Heart right ventricle (tissue), 16 donors: ENCODE measurements at regions not wholly inside any gene's neighbourhood (a gene's known extent, or its start where the extent isn't known, plus 50 kb on each side); places are given as distances from the start of the nearest gene placed in this dataset.

Experiments used
- ATAC-seq, 8 donors: fragments of 200-7000 bp; cut with Tn5 transposase; one replicate each; pipeline ENCODE4 v1.9.1; 2020; ENCODE audit warnings: mild to moderate bottlenecking in 8 of 8, moderate library complexity in 8 of 8, moderate number of reproducible peaks in 1 of 8
- DNase-seq, 2 donors: peaks; one replicate each; pipeline ENCODE4 v3.0.0-alpha.2; 2020
- H3K27ac ChIP-seq, 10 donors: fragments of 200-600 bp; sonication (generic) in 2 of 10; one replicate each; pipeline versions ENCODE4 v1.5.0 to v1.8.0; 2020 to 2022; ENCODE audit warnings: mild to moderate bottlenecking in 3 of 10
- H3K27me3 ChIP-seq, 7 donors: fragments of 200-600 bp; one replicate each; pipeline ENCODE4 v1.8.0; 2021 to 2022; ENCODE audit warnings: mild to moderate bottlenecking in 2 of 7
- H3K36me3 ChIP-seq, 9 donors: fragments of 200-600 bp; sonication (generic) in 1 of 9; one replicate each; pipeline versions ENCODE4 v1.5.0 to v1.8.0; 2020 to 2022; ENCODE audit warnings: mild to moderate bottlenecking in 2 of 9
- H3K4me1 ChIP-seq, 9 donors: fragments of 200-600 bp; sonication (generic) in 1 of 9; one replicate each; pipeline versions ENCODE4 v1.5.0 to v1.8.0; 2020 to 2022; ENCODE audit warnings: mild to moderate bottlenecking in 4 of 9
- H3K4me3 ChIP-seq, 10 donors: fragments of 200-600 bp; sonication (generic) in 2 of 10; one replicate each; pipeline versions ENCODE4 v1.5.0 to v1.8.0; 2020 to 2022; ENCODE audit warnings: mild to moderate bottlenecking in 7 of 10, moderate library complexity in 2 of 10
- H3K9me3 ChIP-seq, 11 donors: fragments of 200-600 bp in 10 of 11; sonication (generic) in 2 of 11; one replicate each; pipeline versions ENCODE4 v1.5.0 to v1.8.0; 2013 to 2022; ENCODE audit warnings: mild to moderate bottlenecking in 2 of 11, control low read depth in 1 of 11, moderate library complexity in 1 of 11
- CTCF ChIP-seq, 9 donors: fragments of 200-600 bp; sonication (generic) in 2 of 9; IDR thresholded peaks; one replicate each; pipeline versions ENCODE4 v1.5.0 to v1.8.0; 2021 to 2022; ENCODE audit warnings: antibody characterized with exemption in 9 of 9, mild to moderate bottlenecking in 5 of 9, moderate library complexity in 1 of 9
- WGBS, 2 donors: extraction: QIAGEN DNeasy Blood & Tissue Kit; methylation state at CpG; one replicate each; pipeline ENCODE4 v1.1.7; 2013; ENCODE audit warnings: inconsistent platforms in 1 of 2; 5-methylcytosine and 5-hydroxymethylcytosine counted together
- intact Hi-C, 10 donors: fragments of 100-400 bp; cut with DNase I; formaldehyde crosslinking; loops; one replicate each; pipeline versions ENCODE4 v1.11.1 to v1.14.2; 2022
- donor health status: Arrhythmogenic right ventricular cardiomyopathy.
- donor health status: ischemic (EF 13 %, LVEDD 7.1; RV severe dilation, severe dysfunction).
- donor health status: healthy with polysubstance abuse.
- donor health status: DM: no; HTN: yes; CAD: no.
- donor health status: DM: no; HTN: no; CAD: no.
- donor health status: ischemic (EF 25% LVEDD 6.9; RV normal size, moderate dysfunction).
- donor health status: ischemic (EF 25% LVEDD 5.7; RV mildly dilated, moderate dysfunction).
- donor health status: healthy.
- donor health status: DM: yes; HTN: yes; CAD: no.
- donor health status: Ischemic cardiomyopathy.
- donor health status: ischemic (EF 35%, LVEDD 5.7; RV mildly dilated, moderate dysfunction).
- donor health status: nonischemic (EF 11% LVEDD 7.7; RV severe dilation, severe dysfunction).
- donor health status: DM: yes; HTN: yes; CAD: no.
- donor health status: PGD.
- donor health status: ischemic (EF 29% LVEDD 5.4; RV normal size, mild dysfunction).
- donor health status: nonischemic (EF 23%, LVEDD 6.1; RV moderate dilation, normal function).

GRCh38 chr9:113709721-113710120 is 166.4 kb upstream of the ZNF618 start:
- Histone ChIP-seq H3K4me1 (peaks cover 0 to 4% (median 0%) of the 10 kb centered on the region in 9 donors), H3K27me3 (no peaks in the 10 kb centered on the region), H3K4me3 (no peak overlapping the region), H3K27ac (no peak overlapping the region), H3K9me3 (peaks cover 0 to 7% (median 0%) of the 10 kb centered on the region in 11 donors), H3K36me3 (no peaks in the 10 kb centered on the region)
- DNase-seq = no peak
- no peak for ATAC-seq
- 92% methylated on average over 6 of the region's 6 CpGs for WGBS, 2 donors
- intact Hi-C loops = no loop called here
- TF ChIP-seq CTCF (IDR thresholded peaks at IDR 0.05) = no peak

GRCh38 chr9:113711251-113711650 is 164.9 kb upstream of the ZNF618 start:
- Histone ChIP-seq H3K27ac (no peak overlapping the region), H3K4me3 (no peak overlapping the region), H3K36me3 (no peaks in the 10 kb centered on the region), H3K9me3 (peaks cover 0 to 15% (median 4%) of the 10 kb centered on the region in 11 donors), H3K4me1 (peaks cover 0 to 4% (median 0%) of the 10 kb centered on the region in 9 donors), H3K27me3 (no peaks in the 10 kb centered on the region)
- intact Hi-C loops = no loop called here
- WGBS, 2 donors = 65 to 80% methylated on average over 1 of the region's 1 CpG
- DNase-seq (no peak), ATAC-seq (peak in 1 of 8 donors; percentile 40)
- TF ChIP-seq CTCF (IDR thresholded peaks at IDR 0.05) = no peak

DNA sequence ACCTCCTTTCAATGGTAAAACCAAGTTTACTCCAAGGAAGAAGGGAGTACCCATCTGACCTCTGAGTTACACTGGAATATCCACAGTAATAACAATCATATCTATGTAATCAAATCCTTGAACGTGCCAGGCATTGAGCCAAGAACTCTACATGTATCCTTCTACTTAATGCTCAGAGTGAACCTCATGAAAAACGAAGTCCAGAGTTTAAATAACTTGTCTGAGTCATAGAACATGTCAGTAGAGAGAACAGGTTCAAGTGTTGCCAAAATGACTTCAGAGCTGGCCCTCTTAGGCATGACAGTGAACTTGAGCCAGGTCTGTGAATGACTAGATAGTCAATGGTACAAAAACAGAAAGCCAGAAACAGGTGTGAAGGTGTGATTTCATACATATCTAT is 164.1 kb upstream of the ZNF618 start:
- Histone ChIP-seq H3K36me3 (no peaks in the 10 kb centered on the region), H3K4me3 (no peak overlapping the region), H3K27ac (no peak overlapping the region), H3K9me3 (peaks cover 0 to 23% (median 7%) of the 10 kb centered on the region in 11 donors), H3K4me1 (peaks cover 0 to 4% (median 0%) of the 10 kb centered on the region in 9 donors), H3K27me3 (no peaks in the 10 kb centered on the region)
- TF ChIP-seq CTCF (IDR thresholded peaks at IDR 0.05) = no peak
- peak in 5 of 8 donors; percentile 42 to 87 (median 79) for ATAC-seq
- DNase-seq = no peak
- intact Hi-C loops = no loop called here
- 5 to 9% methylated on average over 2 of the region's 2 CpGs for WGBS, 2 donors

GRCh38 chr9:113715086-113715485 is 161.0 kb upstream of the ZNF618 start:
- Histone ChIP-seq H3K27me3 (peaks cover 0 to 7% (median 0%) of the 10 kb centered on the region in 7 donors), H3K4me3 (no peak overlapping the region), H3K9me3 (peaks cover 0 to 25% (median 4%) of the 10 kb centered on the region in 11 donors), H3K27ac (no peak overlapping the region), H3K36me3 (no peaks in the 10 kb centered on the region), H3K4me1 (peaks cover 0 to 4% (median 0%) of the 10 kb centered on the region in 9 donors)
- no peak for TF ChIP-seq CTCF (IDR thresholded peaks at IDR 0.05)
- 78 to 79% methylated on average over 5 of the region's 5 CpGs for WGBS, 2 donors
- DNase-seq (no peak), ATAC-seq (no peak)
- intact Hi-C loops = no loop called here
